Ectodermal cell (in vitro differentiated cells): ENCODE measurements at regions not wholly inside any gene's neighbourhood (a gene's known extent, or its start where the extent isn't known, plus 50 kb on each side); places are given as distances from the start of the nearest gene placed in this dataset.

Experiments used
- H3K27ac ChIP-seq: 2 replicates; pipeline ENCODE4 v1.7.0; 2013; ENCODE audit warnings: mild to moderate bottlenecking, low read depth, low read length; ENCODE audit not compliant: insufficient read depth, poor library complexity, severe bottlenecking
- H3K27me3 ChIP-seq: 2 replicates; pipeline ENCODE4 v1.7.0; 2013; ENCODE audit warnings: mild to moderate bottlenecking, low read length; ENCODE audit not compliant: insufficient read depth, control insufficient read depth, poor library complexity, severe bottlenecking
- H3K36me3 ChIP-seq: one replicate; pipeline ENCODE4 v1.7.0; 2013; ENCODE audit warnings: low read length; ENCODE audit not compliant: control insufficient read depth, insufficient read depth
- H3K4me1 ChIP-seq: one replicate; pipeline ENCODE4 v1.7.0; 2013; ENCODE audit warnings: low read length; ENCODE audit not compliant: control insufficient read depth, insufficient read depth
- H3K4me3 ChIP-seq: 2 replicates; pipeline ENCODE4 v1.7.0; 2013; ENCODE audit warnings: low read depth, low read length, control low read depth; ENCODE audit not compliant: insufficient read depth
- H3K9me3 ChIP-seq: 2 replicates; pipeline ENCODE4 v1.7.0; 2013; ENCODE audit warnings: mild to moderate bottlenecking, low read length, moderate library complexity; ENCODE audit not compliant: control insufficient read depth
- WGBS, 2 experiments: methylation state at CpG; one replicate each; pipeline ENCODE4 v1.1.7; 2013; ENCODE audit warnings: missing lambda C conversion rate in 2 of 2; 5-methylcytosine and 5-hydroxymethylcytosine counted together

GRCh38 chr20:37598575-37599342 is 71.1 kb upstream of the BLCAP start:
- Histone ChIP-seq H3K4me1 (peaks cover 12% of the 10 kb centered on the region), H3K27ac (peak overlapping the region; percentile 33), H3K36me3 (no peaks in the 10 kb centered on the region), H3K9me3 (no peaks in the 10 kb centered on the region), H3K27me3 (no peaks in the 10 kb centered on the region), H3K4me3 (no peak overlapping the region)
- WGBS, 2 experiments = 69 to 84% methylated on average over 8 to 10 of the region's 10 CpGs

GRCh38 chr20:37598100-37598543 is 70.4 kb upstream of the BLCAP start:
- Histone ChIP-seq H3K4me3 (no peak overlapping the region), H3K36me3 (no peaks in the 10 kb centered on the region), H3K4me1 (peaks cover 12% of the 10 kb centered on the region), H3K27me3 (no peaks in the 10 kb centered on the region), H3K27ac (peak overlapping the region; percentile 47), H3K9me3 (no peaks in the 10 kb centered on the region)
- 13 to 16% methylated on average over 22 to 24 of the region's 24 CpGs for WGBS, 2 experiments

- no peak overlapping the region for H3K4me3 ChIP-seq
- H3K27ac ChIP-seq = no peak overlapping the region
- no peaks in the 10 kb centered on the region for H3K27me3 ChIP-seq
- peaks cover 12% of the 10 kb centered on the region for H3K4me1 ChIP-seq
- no peaks in the 10 kb centered on the region for H3K36me3 ChIP-seq
- 83 to 86% methylated on average over 9 of the region's 9 CpGs for WGBS, 2 experiments
- H3K9me3 ChIP-seq = no peaks in the 10 kb centered on the region
These were observed 69.3 kb upstream of the BLCAP start for GRCh38 chr20:37596890-37597536.

GRCh38 chr20:37596168-37596567 is 68.5 kb upstream of the BLCAP start:
- Histone ChIP-seq H3K36me3 (no peaks in the 10 kb centered on the region), H3K9me3 (no peaks in the 10 kb centered on the region), H3K27me3 (no peaks in the 10 kb centered on the region), H3K27ac (no peak overlapping the region), H3K4me3 (no peak overlapping the region), H3K4me1 (peaks cover 12% of the 10 kb centered on the region)
- WGBS, 2 experiments = 94 to 97% methylated on average over 5 of the region's 5 CpGs

- H3K9me3 ChIP-seq = no peaks in the 10 kb centered on the region
- no peak overlapping the region for H3K4me3 ChIP-seq
- H3K36me3 ChIP-seq = no peaks in the 10 kb centered on the region
- WGBS, 2 experiments = 87 to 94% methylated on average over 3 of the region's 4 CpGs
- H3K4me1 ChIP-seq = peaks cover 7% of the 10 kb centered on the region
- no peaks in the 10 kb centered on the region for H3K27me3 ChIP-seq
- no peak overlapping the region for H3K27ac ChIP-seq
These were observed 66.0 kb upstream of the BLCAP start for GRCh38 chr20:37593710-37594109.

GRCh38 chr20:37590938-37591490 is 63.3 kb upstream of the BLCAP start:
- H3K27me3 ChIP-seq = no peaks in the 10 kb centered on the region
- H3K27ac ChIP-seq = no peak overlapping the region
- H3K4me1 ChIP-seq = no peaks in the 10 kb centered on the region
- WGBS, 2 experiments = 92% methylated on average over 10 of the region's 10 CpGs
- no peak overlapping the region for H3K4me3 ChIP-seq
- H3K9me3 ChIP-seq = no peaks in the 10 kb centered on the region
- no peaks in the 10 kb centered on the region for H3K36me3 ChIP-seq

GRCh38 chr20:37586078-37586477 is 58.4 kb upstream of the BLCAP start:
- WGBS, 2 experiments = 91 to 100% methylated on average over 2 of the region's 2 CpGs
- Histone ChIP-seq H3K4me3 (no peak overlapping the region), H3K36me3 (no peaks in the 10 kb centered on the region), H3K4me1 (no peaks in the 10 kb centered on the region), H3K27ac (no peak overlapping the region), H3K9me3 (no peaks in the 10 kb centered on the region), H3K27me3 (no peaks in the 10 kb centered on the region)

- Histone ChIP-seq H3K4me1 (no peaks in the 10 kb centered on the region), H3K27me3 (no peaks in the 10 kb centered on the region), H3K36me3 (no peaks in the 10 kb centered on the region), H3K27ac (no peak overlapping the region), H3K9me3 (no peaks in the 10 kb centered on the region), H3K4me3 (no peak overlapping the region)
- WGBS, 2 experiments = 87 to 94% methylated on average over 5 of the region's 5 CpGs
These were observed 56.6 kb upstream of the BLCAP start for GRCh38 chr20:37584238-37584807.

GRCh38 chr20:37581246-37581645 is 53.6 kb upstream of the BLCAP start:
- no peaks in the 10 kb centered on the region for H3K9me3 ChIP-seq
- H3K27ac ChIP-seq = no peak overlapping the region
- H3K4me1 ChIP-seq = no peaks in the 10 kb centered on the region
- no peaks in the 10 kb centered on the region for H3K36me3 ChIP-seq
- WGBS, 2 experiments = 91 to 94% methylated on average over 9 of the region's 9 CpGs
- no peak overlapping the region for H3K4me3 ChIP-seq
- H3K27me3 ChIP-seq = no peaks in the 10 kb centered on the region

GRCh38 chr20:37580069-37580468 is 52.4 kb upstream of the BLCAP start:
- Histone ChIP-seq H3K4me3 (no peak overlapping the region), H3K4me1 (peaks cover 6% of the 10 kb centered on the region), H3K27ac (no peak overlapping the region), H3K27me3 (no peaks in the 10 kb centered on the region), H3K36me3 (no peaks in the 10 kb centered on the region), H3K9me3 (no peaks in the 10 kb centered on the region)
- 44 to 51% methylated on average over 2 of the region's 2 CpGs for WGBS, 2 experiments
